Kidney (tissue), 13 donors: ENCODE measurements at regions not wholly inside any gene's neighbourhood (a gene's known extent, or its start where the extent isn't known, plus 50 kb on each side); places are given as distances from the start of the nearest gene placed in this dataset.

Experiments
- DNase-seq, 5 donors: peaks; one replicate each; pipeline ENCODE4 v3.0.0-alpha.2; 2013 to 2020
- FAIRE-seq: peaks from 2 replicates; lab custom pipeline; 2012; peaks lifted over from hg19 to GRCh38; lab: Jason Lieb, UNC
- H3K27ac ChIP-seq, 2 donors: one replicate each; pipeline ENCODE4 v1.7.0; 2013; ENCODE audit warnings: low read depth in 2 of 2, low read length in 2 of 2, inconsistent platforms in 1 of 2
- H3K27me3 ChIP-seq: one replicate; pipeline ENCODE4 v1.7.1; 2013; ENCODE audit warnings: low read length, inconsistent platforms; ENCODE audit not compliant: control insufficient read depth, insufficient read depth
- H3K36me3 ChIP-seq, 3 donors: one replicate each; pipeline versions ENCODE4 v1.7.0 to v1.7.1; 2013; ENCODE audit warnings: low read length in 3 of 3, control low read depth in 1 of 3, inconsistent platforms in 1 of 3; ENCODE audit not compliant: insufficient read depth in 3 of 3, control insufficient read depth in 2 of 3
- H3K4me1 ChIP-seq, 3 donors: one replicate each; pipeline versions ENCODE4 v1.7.0 to v1.7.1; 2013; ENCODE audit warnings: low read length in 3 of 3, inconsistent platforms in 1 of 3, low read depth in 1 of 3; ENCODE audit not compliant: control insufficient read depth in 2 of 3, insufficient read depth in 2 of 3
- H3K4me3 ChIP-seq, 3 donors: one replicate each; pipeline versions ENCODE4 v1.7.0 to v1.8.1; 2013; ENCODE audit warnings: low read length in 3 of 3, control low read depth in 1 of 3, inconsistent platforms in 1 of 3
- H3K9ac ChIP-seq, 3 donors: one replicate each; pipeline versions ENCODE4 v1.7.0 to v1.7.1; 2013; ENCODE audit warnings: low read length in 3 of 3, control low read depth in 1 of 3, inconsistent platforms in 1 of 3
- H3K9me3 ChIP-seq, 3 donors: one replicate each; pipeline versions ENCODE4 v1.7.0 to v1.7.1; 2013; ENCODE audit warnings: low read length in 3 of 3, control low read depth in 1 of 3, inconsistent platforms in 1 of 3; ENCODE audit not compliant: control insufficient read depth in 2 of 3, insufficient read depth in 1 of 3
- intact Hi-C: fragments of 100-400 bp; cut with DNase I; formaldehyde crosslinking; loops from one replicate; pipeline ENCODE4 v1.11.1; 2022
- TF ChIP-seq, protein P1 (sequence below): IDR thresholded peaks from 3 replicates; pipeline ENCODE4 v1.5.1; 2012; ENCODE audit warnings: mild to moderate bottlenecking, moderate library complexity, borderline replicate concordance; ENCODE audit not compliant: insufficient read depth; ENCODE audit errors: extremely low read depth
- donor health status: control.
- donor health status: control.
- donor health status: control.
- donor health status: control.
- donor health status: control.
- donor health status: DM: yes; HTN: yes; CAD: no.
- donor health status: Normal renal cell carcinoma (clear cell type).

DNA sequence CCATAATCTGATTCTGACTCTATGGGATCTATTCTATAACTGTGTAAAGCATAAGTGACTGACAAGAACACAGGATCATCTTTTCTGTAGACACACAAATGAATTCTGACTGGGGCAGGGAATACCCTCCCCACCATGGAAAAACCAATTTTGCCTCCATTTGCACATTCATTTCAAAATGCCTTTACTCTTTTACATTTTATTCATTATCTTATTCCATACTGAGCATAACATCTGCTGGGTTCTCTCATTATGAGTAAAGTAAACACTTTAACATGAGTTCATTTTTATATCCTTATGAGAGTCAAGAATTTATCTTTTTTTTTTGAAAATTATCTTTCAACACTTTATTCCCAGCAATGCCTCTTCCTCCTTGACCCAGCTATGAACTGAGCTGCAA is 163.5 kb downstream of the RNF152 start:
- no peak overlapping the region for H3K9ac ChIP-seq
- intact Hi-C loops = no loop called here
- DNase-seq (no peak), FAIRE-seq (no peak)
- TF ChIP-seq, protein P1, sequence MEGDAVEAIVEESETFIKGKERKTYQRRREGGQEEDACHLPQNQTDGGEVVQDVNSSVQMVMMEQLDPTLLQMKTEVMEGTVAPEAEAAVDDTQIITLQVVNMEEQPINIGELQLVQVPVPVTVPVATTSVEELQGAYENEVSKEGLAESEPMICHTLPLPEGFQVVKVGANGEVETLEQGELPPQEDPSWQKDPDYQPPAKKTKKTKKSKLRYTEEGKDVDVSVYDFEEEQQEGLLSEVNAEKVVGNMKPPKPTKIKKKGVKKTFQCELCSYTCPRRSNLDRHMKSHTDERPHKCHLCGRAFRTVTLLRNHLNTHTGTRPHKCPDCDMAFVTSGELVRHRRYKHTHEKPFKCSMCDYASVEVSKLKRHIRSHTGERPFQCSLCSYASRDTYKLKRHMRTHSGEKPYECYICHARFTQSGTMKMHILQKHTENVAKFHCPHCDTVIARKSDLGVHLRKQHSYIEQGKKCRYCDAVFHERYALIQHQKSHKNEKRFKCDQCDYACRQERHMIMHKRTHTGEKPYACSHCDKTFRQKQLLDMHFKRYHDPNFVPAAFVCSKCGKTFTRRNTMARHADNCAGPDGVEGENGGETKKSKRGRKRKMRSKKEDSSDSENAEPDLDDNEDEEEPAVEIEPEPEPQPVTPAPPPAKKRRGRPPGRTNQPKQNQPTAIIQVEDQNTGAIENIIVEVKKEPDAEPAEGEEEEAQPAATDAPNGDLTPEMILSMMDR = no peak
- no peaks in the 10 kb centered on the region for H3K36me3 ChIP-seq
- no peaks in the 10 kb centered on the region for H3K27me3 ChIP-seq
- H3K9me3 ChIP-seq = no peaks in the 10 kb centered on the region
- no peak overlapping the region for H3K27ac ChIP-seq
- H3K4me3 ChIP-seq = no peak overlapping the region
- peaks cover 3 to 15% (median 4%) of the 10 kb centered on the region in 3 donors for H3K4me1 ChIP-seq

DNA sequence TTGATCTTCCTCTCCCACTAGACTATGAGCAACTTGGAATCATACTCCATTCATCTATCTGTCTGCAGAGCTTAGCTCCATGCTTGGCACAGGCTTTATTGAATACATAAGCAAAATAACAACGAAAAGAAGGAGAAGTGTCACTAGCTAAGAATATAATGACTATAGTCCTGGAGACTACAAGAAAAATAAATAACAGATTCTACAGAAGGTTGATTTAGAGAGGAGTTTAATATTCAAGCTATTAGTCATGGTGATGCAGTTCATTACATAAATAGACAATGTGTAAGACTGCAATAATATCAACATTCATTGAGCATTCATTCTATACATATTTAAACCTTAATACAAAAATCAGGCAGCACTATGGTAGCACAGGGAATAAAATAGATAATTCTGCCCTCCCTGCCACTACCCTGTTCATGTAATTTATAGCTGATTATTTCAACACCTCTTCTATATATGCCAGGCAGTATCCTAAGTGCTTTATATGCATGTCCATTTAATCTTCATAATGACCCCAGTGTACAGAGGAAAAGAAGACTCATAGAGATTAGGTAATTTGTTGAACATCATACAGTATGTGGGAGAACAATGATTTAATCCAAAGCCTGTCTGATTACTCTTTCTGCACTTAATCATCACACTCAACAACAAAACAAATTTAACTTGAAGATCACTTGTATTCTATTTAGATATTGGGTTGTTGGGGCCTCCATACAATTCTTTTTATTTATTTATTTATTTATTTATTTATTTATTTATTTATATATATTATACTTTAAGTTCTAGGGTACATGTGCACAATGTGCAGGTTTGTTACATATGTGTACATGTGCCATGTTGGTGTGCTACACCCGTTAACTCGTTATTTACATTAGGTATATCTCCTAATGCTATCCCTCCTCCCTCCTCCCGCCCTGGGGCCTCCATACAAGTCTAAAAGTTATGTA is 165.3 kb downstream of the RNF152 start:
- no peak for FAIRE-seq
- no peak for DNase-seq
- Histone ChIP-seq H3K36me3 (no peaks in the 10 kb centered on the region), H3K9me3 (no peaks in the 10 kb centered on the region), H3K27ac (no peak overlapping the region), H3K4me1 (peaks cover 0 to 2% (median 0%) of the 10 kb centered on the region in 3 donors), H3K4me3 (no peak overlapping the region), H3K27me3 (no peaks in the 10 kb centered on the region), H3K9ac (no peak overlapping the region)
- TF ChIP-seq, protein P1 = no peak
- intact Hi-C loops = no loop called here

DNA sequence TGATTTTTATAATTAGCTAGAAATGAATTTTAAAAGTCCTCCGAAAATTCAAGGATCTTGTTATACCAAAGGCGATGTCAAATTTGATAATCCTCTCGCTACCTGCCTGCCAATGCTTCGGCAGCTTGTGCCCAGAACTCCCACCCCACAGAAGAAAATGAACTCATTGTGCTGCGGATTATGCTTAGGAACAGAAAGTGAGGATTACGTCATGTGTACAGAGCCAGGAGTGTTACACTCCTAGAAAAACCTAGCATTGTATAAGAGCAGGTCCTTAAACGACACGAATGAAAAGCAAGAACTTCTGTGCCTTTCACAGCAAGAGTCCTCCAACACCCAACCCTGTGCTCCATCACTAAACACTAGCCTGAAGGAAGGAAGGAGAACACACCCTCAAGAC is 168.3 kb downstream of the RNF152 start:
- no peaks in the 10 kb centered on the region for H3K4me1 ChIP-seq
- TF ChIP-seq, protein P1 = no peak
- no peak overlapping the region for H3K9ac ChIP-seq
- no peak for DNase-seq
- H3K9me3 ChIP-seq = no peaks in the 10 kb centered on the region
- intact Hi-C loops = no loop called here
- H3K4me3 ChIP-seq = no peak overlapping the region
- FAIRE-seq = no peak
- no peak overlapping the region for H3K27ac ChIP-seq
- no peaks in the 10 kb centered on the region for H3K36me3 ChIP-seq
- no peaks in the 10 kb centered on the region for H3K27me3 ChIP-seq
